ENCODE measurements at regions not wholly inside any gene's neighbourhood (a gene's known extent, or its start where the extent isn't known, plus 50 kb on each side); places are given as distances from the start of the nearest gene placed in this dataset.

- no peak overlapping the region for H3K4me3 ChIP-seq (ENCODE audit: low read length)
- TF ChIP-seq CTCF (conservative IDR thresholded peaks at IDR 0.05; ENCODE audit: low read depth, low read length), result no peak
- DNase-seq (ENCODE audit: low read depth), result no peak
These were observed 142.9 kb downstream of the EMX2 start for GRCh38 chr10:117685431-117685830.

GRCh38 chr10:117686606-117687005 lies 144.1 kb downstream of the EMX2 start:
- H3K4me3 ChIP-seq (ENCODE audit: low read length), result no peak overlapping the region
- no peak for TF ChIP-seq CTCF (conservative IDR thresholded peaks at IDR 0.05; ENCODE audit: low read depth, low read length)
- DNase-seq (ENCODE audit: low read depth), result no peak

- no peak for TF ChIP-seq CTCF (conservative IDR thresholded peaks at IDR 0.05; ENCODE audit: low read depth, low read length)
- H3K4me3 ChIP-seq (ENCODE audit: low read length), result no peak overlapping the region
These were observed 145.8 kb downstream of the EMX2 start for GRCh38 chr10:117688358-117688757.

GRCh38 chr10:117689566-117689965 lies 147.0 kb downstream of the EMX2 start:
- no peak for DNase-seq (ENCODE audit: low read depth)
- H3K4me3 ChIP-seq (ENCODE audit: low read length), result no peak overlapping the region
- TF ChIP-seq CTCF (conservative IDR thresholded peaks at IDR 0.05; ENCODE audit: low read depth, low read length), result no peak

More at GRCh38 chr10:117688358-117688757, 145.8 kb downstream of the EMX2 start:
- no peak for DNase-seq (ENCODE audit: low read depth)

GRCh38 chr10:117690359-117690758 lies 147.8 kb downstream of the EMX2 start:
- H3K4me3 ChIP-seq (ENCODE audit: low read length), result no peak overlapping the region
- no peak for DNase-seq (ENCODE audit: low read depth)
- no peak for TF ChIP-seq CTCF (conservative IDR thresholded peaks at IDR 0.05; ENCODE audit: low read depth, low read length)

- no peak overlapping the region for H3K4me3 ChIP-seq (ENCODE audit: low read length)
- TF ChIP-seq CTCF (conservative IDR thresholded peaks at IDR 0.05; ENCODE audit: low read depth, low read length), result no peak
- no peak for DNase-seq (ENCODE audit: low read depth)
These were observed 151.6 kb downstream of the EMX2 start for GRCh38 chr10:117694190-117694589.

- no peak for DNase-seq (ENCODE audit: low read depth)
- no peak overlapping the region for H3K4me3 ChIP-seq (ENCODE audit: low read length)
- no peak for TF ChIP-seq CTCF (conservative IDR thresholded peaks at IDR 0.05; ENCODE audit: low read depth, low read length)
These were observed 154.9 kb downstream of the EMX2 start for GRCh38 chr10:117697402-117697801.

Data from retinal pigment epithelial cell (primary cell).